ENCODE measurements at regions not wholly inside any gene's neighbourhood (a gene's known extent, or its start where the extent isn't known, plus 50 kb on each side); places are given as distances from the start of the nearest gene placed in this dataset.

- H3K27ac Mint-ChIP-seq = no peak overlapping the region
- H3K4me3 Mint-ChIP-seq = no peak overlapping the region
- no peaks in the 10 kb centered on the region for H3K36me3 Mint-ChIP-seq (ENCODE audit: low read depth)
- no peaks in the 10 kb centered on the region for H3K4me1 Mint-ChIP-seq
- DNase-seq = no peak
- H3K9me3 Mint-ChIP-seq = no peaks in the 10 kb centered on the region
- intact Hi-C loops (cut with micrococcal nuclease) = no loop called here
- no peaks in the 10 kb centered on the region for H3K27me3 Mint-ChIP-seq
Observed at GRCh38 chr3:95036526-95037021, 973.7 kb downstream of the NSUN3 start.

- Mint-ChIP-seq H3K9me3 (no peaks in the 10 kb centered on the region), H3K27ac (no peak overlapping the region), H3K27me3 (no peaks in the 10 kb centered on the region), H3K4me3 (no peak overlapping the region), H3K36me3 (ENCODE audit: low read depth) (no peaks in the 10 kb centered on the region), H3K4me1 (no peaks in the 10 kb centered on the region)
- DNase-seq = no peak
- intact Hi-C loops (cut with micrococcal nuclease) = no loop called here
Observed at GRCh38 chr3:95037097-95037496, 974.2 kb downstream of the NSUN3 start.

- intact Hi-C loops (cut with micrococcal nuclease) = no loop called here
- Mint-ChIP-seq H3K36me3 (ENCODE audit: low read depth) (no peaks in the 10 kb centered on the region), H3K9me3 (no peaks in the 10 kb centered on the region), H3K4me1 (no peaks in the 10 kb centered on the region), H3K27me3 (no peaks in the 10 kb centered on the region), H3K27ac (no peak overlapping the region), H3K4me3 (no peak overlapping the region)
- no peak for DNase-seq
Observed at GRCh38 chr3:95037927-95038326, 975.1 kb downstream of the NSUN3 start.

- Mint-ChIP-seq H3K4me1 (no peaks in the 10 kb centered on the region), H3K27me3 (no peaks in the 10 kb centered on the region), H3K9me3 (no peaks in the 10 kb centered on the region), H3K4me3 (no peak overlapping the region), H3K36me3 (ENCODE audit: low read depth) (no peaks in the 10 kb centered on the region), H3K27ac (no peak overlapping the region)
- intact Hi-C loops (cut with micrococcal nuclease) = no loop called here
- DNase-seq = no peak
Observed at GRCh38 chr3:95044101-95044500, 981.2 kb downstream of the NSUN3 start.

- Mint-ChIP-seq H3K9me3 (peaks cover 3% of the 10 kb centered on the region), H3K27ac (no peak overlapping the region), H3K4me1 (no peaks in the 10 kb centered on the region), H3K27me3 (no peaks in the 10 kb centered on the region), H3K4me3 (no peak overlapping the region), H3K36me3 (ENCODE audit: low read depth) (no peaks in the 10 kb centered on the region)
- DNase-seq = no peak
- intact Hi-C loops (cut with micrococcal nuclease) = no loop called here
Observed at GRCh38 chr3:95048564-95048963, 985.7 kb downstream of the NSUN3 start.

GRCh38 chr3:95049841-95050240 is 987.0 kb downstream of the NSUN3 start:
- no peak overlapping the region for H3K4me3 Mint-ChIP-seq
- H3K36me3 Mint-ChIP-seq (ENCODE audit: low read depth) = no peaks in the 10 kb centered on the region
- DNase-seq = no peak
- no peaks in the 10 kb centered on the region for H3K4me1 Mint-ChIP-seq
- H3K9me3 Mint-ChIP-seq = peaks cover 3% of the 10 kb centered on the region
- no peaks in the 10 kb centered on the region for H3K27me3 Mint-ChIP-seq
- intact Hi-C loops (cut with micrococcal nuclease) = no loop called here
- H3K27ac Mint-ChIP-seq = no peak overlapping the region

- Mint-ChIP-seq H3K36me3 (ENCODE audit: low read depth) (no peaks in the 10 kb centered on the region), H3K4me1 (no peaks in the 10 kb centered on the region), H3K27ac (no peak overlapping the region), H3K4me3 (no peak overlapping the region), H3K27me3 (no peaks in the 10 kb centered on the region), H3K9me3 (peaks cover 3% of the 10 kb centered on the region)
- DNase-seq = no peak
- intact Hi-C loops (cut with micrococcal nuclease) = no loop called here
Observed at GRCh38 chr3:95055288-95055687, 992.4 kb downstream of the NSUN3 start.

- no peak for DNase-seq
- intact Hi-C loops (cut with micrococcal nuclease) = no loop called here
- H3K27ac Mint-ChIP-seq = no peak overlapping the region
- H3K36me3 Mint-ChIP-seq (ENCODE audit: low read depth) = no peaks in the 10 kb centered on the region
- no peaks in the 10 kb centered on the region for H3K9me3 Mint-ChIP-seq
- no peaks in the 10 kb centered on the region for H3K27me3 Mint-ChIP-seq
- H3K4me3 Mint-ChIP-seq = no peak overlapping the region
- no peaks in the 10 kb centered on the region for H3K4me1 Mint-ChIP-seq
Observed at GRCh38 chr3:95082191-95082590, 1019.3 kb downstream of the NSUN3 start.

- no peak for DNase-seq
- intact Hi-C loops (cut with micrococcal nuclease) = no loop called here
- Mint-ChIP-seq H3K27me3 (no peaks in the 10 kb centered on the region), H3K4me3 (no peak overlapping the region), H3K27ac (no peak overlapping the region), H3K36me3 (ENCODE audit: low read depth) (no peaks in the 10 kb centered on the region), H3K4me1 (no peaks in the 10 kb centered on the region), H3K9me3 (no peaks in the 10 kb centered on the region)
Observed at GRCh38 chr3:95084738-95085137, 1021.9 kb downstream of the NSUN3 start.

GRCh38 chr3:95088464-95088863 is 1025.6 kb downstream of the NSUN3 start:
- Mint-ChIP-seq H3K4me1 (no peaks in the 10 kb centered on the region), H3K27me3 (no peaks in the 10 kb centered on the region), H3K36me3 (ENCODE audit: low read depth) (no peaks in the 10 kb centered on the region), H3K27ac (no peak overlapping the region), H3K9me3 (peaks cover 3% of the 10 kb centered on the region), H3K4me3 (no peak overlapping the region)
- intact Hi-C loops (cut with micrococcal nuclease) = no loop called here
- no peak for DNase-seq

GRCh38 chr3:95097493-95097892 is 1034.6 kb downstream of the NSUN3 start:
- H3K27ac Mint-ChIP-seq = no peak overlapping the region
- no peak overlapping the region for H3K4me3 Mint-ChIP-seq
- no peaks in the 10 kb centered on the region for H3K36me3 Mint-ChIP-seq (ENCODE audit: low read depth)
- intact Hi-C loops (cut with micrococcal nuclease) = no loop called here
- DNase-seq = no peak
- H3K9me3 Mint-ChIP-seq = peaks cover 12% of the 10 kb centered on the region
- H3K27me3 Mint-ChIP-seq = no peaks in the 10 kb centered on the region
- no peaks in the 10 kb centered on the region for H3K4me1 Mint-ChIP-seq

- Mint-ChIP-seq H3K9me3 (no peaks in the 10 kb centered on the region), H3K27me3 (no peaks in the 10 kb centered on the region), H3K36me3 (ENCODE audit: low read depth) (no peaks in the 10 kb centered on the region), H3K4me1 (no peaks in the 10 kb centered on the region), H3K4me3 (no peak overlapping the region), H3K27ac (no peak overlapping the region)
- no peak for DNase-seq
- intact Hi-C loops (cut with micrococcal nuclease) = no loop called here
Observed at GRCh38 chr3:95120921-95121320, 1058.1 kb downstream of the NSUN3 start.

- no peak for DNase-seq
- no peaks in the 10 kb centered on the region for H3K4me1 Mint-ChIP-seq
- H3K36me3 Mint-ChIP-seq (ENCODE audit: low read depth) = no peaks in the 10 kb centered on the region
- H3K27ac Mint-ChIP-seq = no peak overlapping the region
- H3K4me3 Mint-ChIP-seq = no peak overlapping the region
- intact Hi-C loops (cut with micrococcal nuclease) = no loop called here
- no peaks in the 10 kb centered on the region for H3K27me3 Mint-ChIP-seq
- H3K9me3 Mint-ChIP-seq = no peaks in the 10 kb centered on the region
Observed at GRCh38 chr3:95123104-95123503, 1060.2 kb downstream of the NSUN3 start.

GRCh38 chr3:95134693-95135413 is 1072.0 kb downstream of the NSUN3 start:
- no peak for DNase-seq
- H3K4me3 Mint-ChIP-seq = no peak overlapping the region
- H3K4me1 Mint-ChIP-seq = no peaks in the 10 kb centered on the region
- H3K27ac Mint-ChIP-seq = no peak overlapping the region
- H3K36me3 Mint-ChIP-seq (ENCODE audit: low read depth) = no peaks in the 10 kb centered on the region
- intact Hi-C loops (cut with micrococcal nuclease) = no loop called here
- H3K27me3 Mint-ChIP-seq = no peaks in the 10 kb centered on the region
- H3K9me3 Mint-ChIP-seq = no peaks in the 10 kb centered on the region

- Mint-ChIP-seq H3K27ac (no peak overlapping the region), H3K36me3 (ENCODE audit: low read depth) (no peaks in the 10 kb centered on the region), H3K27me3 (no peaks in the 10 kb centered on the region), H3K9me3 (no peaks in the 10 kb centered on the region), H3K4me1 (no peaks in the 10 kb centered on the region), H3K4me3 (no peak overlapping the region)
- no peak for DNase-seq
- intact Hi-C loops (cut with micrococcal nuclease) = no loop called here
Observed at GRCh38 chr3:95148107-95148506, 1085.2 kb downstream of the NSUN3 start.
